K562 (cell line): ENCODE measurements at regions not wholly inside any gene's neighbourhood (a gene's known extent, or its start where the extent isn't known, plus 50 kb on each side); places are given as distances from the start of the nearest gene placed in this dataset.

Experiments
- ADNP ChIP-seq: fragments of 200-800 bp; sonication (Bioruptor generic); IDR thresholded peaks from 2 replicates; pipeline ENCODE4 v1.6.1; 2016; ENCODE audit warnings: missing genetic modification characterization, missing compliant biosample characterization
- CAMTA2 ChIP-seq: fragments of 250-450 bp; sonication (Bioruptor Pico); conservative IDR thresholded peaks from 2 replicates; pipeline ENCODE4 v1.5.1; 2022
- HDAC2 ChIP-seq: fragments of 450-650 bp; IDR thresholded peaks from 2 replicates; pipeline ENCODE4 v1.6.1; 2016; ENCODE audit warnings: mild to moderate bottlenecking
- PCBP2 ChIP-seq: fragments of 200-400 bp; formaldehyde crosslinking; IDR thresholded peaks from 2 replicates; pipeline ENCODE4 v1.6.1; 2018; ENCODE audit warnings: low read length, low read depth, mild to moderate bottlenecking, moderate library complexity; ENCODE audit not compliant: poor library complexity, severe bottlenecking
- SMAD2 ChIP-seq: fragments of 150-350 bp; IDR thresholded peaks from 2 replicates; pipeline ENCODE4 v1.6.1; 2014; ENCODE audit warnings: low read depth, mild to moderate bottlenecking, low read length
- TF ChIP-seq, protein P1 (sequence below): sonication (generic); formaldehyde crosslinking; IDR thresholded peaks from 2 replicates; pipeline ENCODE4 v1.8.0; 2022; ENCODE audit warnings: mild to moderate bottlenecking, missing genetic modification reagents
- TF ChIP-seq, protein P2 (sequence below), 3 experiments: IDR thresholded peaks in 2 of 3; conservative IDR thresholded peaks in 1 of 3; 2 replicates each; pipeline ENCODE4 v1.5.1; 2011 to 2012; ENCODE audit warnings: low read length in 3 of 3, mild to moderate bottlenecking in 3 of 3, control low read depth in 2 of 3, improper control_type of control experiment in 1 of 3, inconsistent platforms in 1 of 3, low read depth in 1 of 3, mixed read lengths in 1 of 3, moderate library complexity in 1 of 3; ENCODE audit not compliant: insufficient read depth in 2 of 3

DNA sequence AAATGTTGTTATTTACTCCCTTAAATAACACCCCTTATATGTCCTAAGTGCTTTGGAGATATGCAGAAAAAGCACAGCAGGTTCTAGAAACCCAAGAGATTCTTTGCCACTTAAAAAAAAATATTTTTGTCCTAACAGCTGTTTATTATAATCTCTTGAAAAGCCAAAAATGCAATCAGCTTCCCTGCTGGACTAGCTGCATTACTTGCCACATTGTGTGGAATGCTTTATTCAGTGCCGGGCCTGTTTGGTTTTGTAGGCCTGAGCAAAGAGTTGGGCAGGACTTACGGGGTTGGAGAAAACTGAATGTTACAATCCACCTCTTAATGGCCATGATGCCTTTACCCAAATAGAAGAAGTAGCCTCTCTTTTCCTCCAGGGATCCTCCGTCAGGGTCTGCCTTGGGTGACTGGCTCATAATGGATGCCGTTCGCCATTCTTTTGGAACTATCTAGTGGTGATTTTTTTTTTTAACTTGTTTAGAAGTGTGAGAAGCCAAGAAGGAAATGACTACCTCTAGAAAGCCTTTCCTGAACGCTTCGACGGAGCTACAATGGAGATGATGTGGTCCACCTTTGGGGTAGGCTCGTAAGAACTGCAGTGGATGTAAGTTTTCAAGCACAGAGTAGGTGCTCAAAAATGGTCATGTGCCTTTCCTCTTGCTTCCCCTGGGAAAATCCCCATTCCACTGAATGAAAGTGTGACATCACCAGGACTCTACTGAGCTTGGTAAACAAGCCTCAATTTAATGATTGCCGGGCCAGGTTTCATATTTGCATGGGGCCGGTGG is 241.3 kb upstream of the NCAM1 start:
- TF ChIP-seq, protein P1, sequence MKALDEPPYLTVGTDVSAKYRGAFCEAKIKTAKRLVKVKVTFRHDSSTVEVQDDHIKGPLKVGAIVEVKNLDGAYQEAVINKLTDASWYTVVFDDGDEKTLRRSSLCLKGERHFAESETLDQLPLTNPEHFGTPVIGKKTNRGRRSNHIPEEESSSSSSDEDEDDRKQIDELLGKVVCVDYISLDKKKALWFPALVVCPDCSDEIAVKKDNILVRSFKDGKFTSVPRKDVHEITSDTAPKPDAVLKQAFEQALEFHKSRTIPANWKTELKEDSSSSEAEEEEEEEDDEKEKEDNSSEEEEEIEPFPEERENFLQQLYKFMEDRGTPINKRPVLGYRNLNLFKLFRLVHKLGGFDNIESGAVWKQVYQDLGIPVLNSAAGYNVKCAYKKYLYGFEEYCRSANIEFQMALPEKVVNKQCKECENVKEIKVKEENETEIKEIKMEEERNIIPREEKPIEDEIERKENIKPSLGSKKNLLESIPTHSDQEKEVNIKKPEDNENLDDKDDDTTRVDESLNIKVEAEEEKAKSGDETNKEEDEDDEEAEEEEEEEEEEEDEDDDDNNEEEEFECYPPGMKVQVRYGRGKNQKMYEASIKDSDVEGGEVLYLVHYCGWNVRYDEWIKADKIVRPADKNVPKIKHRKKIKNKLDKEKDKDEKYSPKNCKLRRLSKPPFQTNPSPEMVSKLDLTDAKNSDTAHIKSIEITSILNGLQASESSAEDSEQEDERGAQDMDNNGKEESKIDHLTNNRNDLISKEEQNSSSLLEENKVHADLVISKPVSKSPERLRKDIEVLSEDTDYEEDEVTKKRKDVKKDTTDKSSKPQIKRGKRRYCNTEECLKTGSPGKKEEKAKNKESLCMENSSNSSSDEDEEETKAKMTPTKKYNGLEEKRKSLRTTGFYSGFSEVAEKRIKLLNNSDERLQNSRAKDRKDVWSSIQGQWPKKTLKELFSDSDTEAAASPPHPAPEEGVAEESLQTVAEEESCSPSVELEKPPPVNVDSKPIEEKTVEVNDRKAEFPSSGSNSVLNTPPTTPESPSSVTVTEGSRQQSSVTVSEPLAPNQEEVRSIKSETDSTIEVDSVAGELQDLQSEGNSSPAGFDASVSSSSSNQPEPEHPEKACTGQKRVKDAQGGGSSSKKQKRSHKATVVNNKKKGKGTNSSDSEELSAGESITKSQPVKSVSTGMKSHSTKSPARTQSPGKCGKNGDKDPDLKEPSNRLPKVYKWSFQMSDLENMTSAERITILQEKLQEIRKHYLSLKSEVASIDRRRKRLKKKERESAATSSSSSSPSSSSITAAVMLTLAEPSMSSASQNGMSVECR: no peak
- TF ChIP-seq, protein P2, sequence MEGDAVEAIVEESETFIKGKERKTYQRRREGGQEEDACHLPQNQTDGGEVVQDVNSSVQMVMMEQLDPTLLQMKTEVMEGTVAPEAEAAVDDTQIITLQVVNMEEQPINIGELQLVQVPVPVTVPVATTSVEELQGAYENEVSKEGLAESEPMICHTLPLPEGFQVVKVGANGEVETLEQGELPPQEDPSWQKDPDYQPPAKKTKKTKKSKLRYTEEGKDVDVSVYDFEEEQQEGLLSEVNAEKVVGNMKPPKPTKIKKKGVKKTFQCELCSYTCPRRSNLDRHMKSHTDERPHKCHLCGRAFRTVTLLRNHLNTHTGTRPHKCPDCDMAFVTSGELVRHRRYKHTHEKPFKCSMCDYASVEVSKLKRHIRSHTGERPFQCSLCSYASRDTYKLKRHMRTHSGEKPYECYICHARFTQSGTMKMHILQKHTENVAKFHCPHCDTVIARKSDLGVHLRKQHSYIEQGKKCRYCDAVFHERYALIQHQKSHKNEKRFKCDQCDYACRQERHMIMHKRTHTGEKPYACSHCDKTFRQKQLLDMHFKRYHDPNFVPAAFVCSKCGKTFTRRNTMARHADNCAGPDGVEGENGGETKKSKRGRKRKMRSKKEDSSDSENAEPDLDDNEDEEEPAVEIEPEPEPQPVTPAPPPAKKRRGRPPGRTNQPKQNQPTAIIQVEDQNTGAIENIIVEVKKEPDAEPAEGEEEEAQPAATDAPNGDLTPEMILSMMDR (IDR thresholded peaks at IDR 0.05 in 2 of 3, conservative IDR thresholded peaks at IDR 0.05 in 1 of 3; ENCODE audit: insufficient read depth in 2 of 3, low read depth in 1 of 3, low read length in 3 of 3): no peak
- TF ChIP-seq HDAC2: no peak
- TF ChIP-seq SMAD2: no peak
- TF ChIP-seq CAMTA2 (CRISPR knock-in tag): no peak
- no peak for TF ChIP-seq ADNP
- TF ChIP-seq PCBP2: no peak
